NCI-H1694 treated with DMSO at 0.1 percent for 48 hours (cell line): ENCODE measurements at regions not wholly inside any gene's neighbourhood (a gene's known extent, or its start where the extent isn't known, plus 50 kb on each side); places are given as distances from the start of the nearest gene placed in this dataset.

Source experiments
- DNase-seq: peaks from one replicate; lab custom pipeline; 2025; lab: John Stamatoyannopoulos, UW

GRCh38 chr14:22477569-22478194 is 111.3 kb downstream of the DAD1 start:
- DNase-seq = no peak

- no peak for DNase-seq
Measured at GRCh38 chr14:22476887-22477286, 112.1 kb downstream of the DAD1 start.

- no peak for DNase-seq
Measured at GRCh38 chr14:22476005-22476751, 112.8 kb downstream of the DAD1 start.

GRCh38 chr14:22475381-22475780 is 113.6 kb downstream of the DAD1 start:
- DNase-seq = no peak

- no peak for DNase-seq
Measured at GRCh38 chr14:22474730-22475351, 114.2 kb downstream of the DAD1 start.

GRCh38 chr14:22472935-22473854 is 115.8 kb downstream of the DAD1 start:
- DNase-seq = peak; percentile 26

- DNase-seq = no peak
Measured at GRCh38 chr14:22472466-22472865, 116.6 kb downstream of the DAD1 start.

GRCh38 chr14:22471545-22472121 is 117.4 kb downstream of the DAD1 start:
- no peak for DNase-seq

GRCh38 chr14:22469538-22470303 is 119.3 kb downstream of the DAD1 start:
- DNase-seq = no peak

GRCh38 chr14:22468830-22469229 is 120.2 kb downstream of the DAD1 start:
- no peak for DNase-seq

- no peak for DNase-seq
Measured at GRCh38 chr14:22466491-22466890, 122.5 kb downstream of the DAD1 start.

- DNase-seq = no peak
Measured at GRCh38 chr14:22465201-22465840, 123.7 kb downstream of the DAD1 start.

GRCh38 chr14:22464422-22465142 is 124.4 kb downstream of the DAD1 start:
- no peak for DNase-seq

- no peak for DNase-seq
Measured at GRCh38 chr14:22463763-22464173, 125.3 kb downstream of the DAD1 start.

- DNase-seq = no peak
Measured at GRCh38 chr14:22462923-22463322, 126.1 kb downstream of the DAD1 start.

- no peak for DNase-seq
Measured at GRCh38 chr14:22460461-22461195, 128.4 kb downstream of the DAD1 start.

- no peak for DNase-seq
Measured at GRCh38 chr14:22458737-22459136, 130.3 kb downstream of the DAD1 start.

GRCh38 chr14:22456998-22457594 is 131.9 kb downstream of the DAD1 start:
- no peak for DNase-seq

- no peak for DNase-seq
Measured at GRCh38 chr14:22456421-22456820, 132.6 kb downstream of the DAD1 start.
